ENCODE measurements at regions not wholly inside any gene's neighbourhood (a gene's known extent, or its start where the extent isn't known, plus 50 kb on each side); places are given as distances from the start of the nearest gene placed in this dataset.

DNA sequence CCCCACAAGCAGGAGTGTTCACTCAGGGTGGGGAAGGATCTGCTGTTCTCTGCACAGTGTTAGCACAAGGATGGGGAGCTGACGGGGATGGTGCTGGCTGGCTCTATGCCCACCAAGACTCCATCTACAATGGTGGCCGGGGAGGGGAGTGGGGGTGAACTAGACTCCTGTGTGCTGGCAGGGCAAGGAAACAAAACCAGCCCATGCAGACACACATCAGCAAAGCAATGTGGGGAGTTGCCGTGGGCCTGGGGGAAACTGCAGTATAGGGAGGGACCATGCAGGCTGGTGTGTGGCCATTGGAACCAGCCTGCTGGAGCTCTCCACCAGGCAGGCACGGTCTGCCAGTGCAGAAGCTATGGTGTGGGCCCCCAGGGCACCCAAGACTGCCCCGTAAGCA, 195.1 kb downstream of the PWWP3B start:
- TF ChIP-seq, protein P1, sequence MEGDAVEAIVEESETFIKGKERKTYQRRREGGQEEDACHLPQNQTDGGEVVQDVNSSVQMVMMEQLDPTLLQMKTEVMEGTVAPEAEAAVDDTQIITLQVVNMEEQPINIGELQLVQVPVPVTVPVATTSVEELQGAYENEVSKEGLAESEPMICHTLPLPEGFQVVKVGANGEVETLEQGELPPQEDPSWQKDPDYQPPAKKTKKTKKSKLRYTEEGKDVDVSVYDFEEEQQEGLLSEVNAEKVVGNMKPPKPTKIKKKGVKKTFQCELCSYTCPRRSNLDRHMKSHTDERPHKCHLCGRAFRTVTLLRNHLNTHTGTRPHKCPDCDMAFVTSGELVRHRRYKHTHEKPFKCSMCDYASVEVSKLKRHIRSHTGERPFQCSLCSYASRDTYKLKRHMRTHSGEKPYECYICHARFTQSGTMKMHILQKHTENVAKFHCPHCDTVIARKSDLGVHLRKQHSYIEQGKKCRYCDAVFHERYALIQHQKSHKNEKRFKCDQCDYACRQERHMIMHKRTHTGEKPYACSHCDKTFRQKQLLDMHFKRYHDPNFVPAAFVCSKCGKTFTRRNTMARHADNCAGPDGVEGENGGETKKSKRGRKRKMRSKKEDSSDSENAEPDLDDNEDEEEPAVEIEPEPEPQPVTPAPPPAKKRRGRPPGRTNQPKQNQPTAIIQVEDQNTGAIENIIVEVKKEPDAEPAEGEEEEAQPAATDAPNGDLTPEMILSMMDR (IDR thresholded peaks at IDR 0.05; ENCODE audit: poor library complexity, severe bottlenecking), result no peak
- TF ChIP-seq TAF1 (IDR thresholded peaks at IDR 0.05; ENCODE audit: low read depth) (no peak), EP300 (conservative IDR thresholded peaks at IDR 0.05; ENCODE audit: poor library complexity, severe bottlenecking) (no peak), SMC3 (conservative IDR thresholded peaks at IDR 0.05; ENCODE audit: poor library complexity) (no peak)

Measured in neural cell (in vitro differentiated cells).